ENCODE measurements at regions not wholly inside any gene's neighbourhood (a gene's known extent, or its start where the extent isn't known, plus 50 kb on each side); places are given as distances from the start of the nearest gene placed in this dataset.

- no peak overlapping the region for H3K4me2 ChIP-seq
- no peak overlapping the region for H3K4me3 Mint-ChIP-seq
- H3K36me3 ChIP-seq = no peaks in the 10 kb centered on the region
- H4K20me1 ChIP-seq (ENCODE audit: low read depth) = no peaks in the 10 kb centered on the region
- H3K4me3 ChIP-seq = no peak overlapping the region
- DNase-seq (ENCODE audit: low spot score) = no peak
- peaks cover 11% of the 10 kb centered on the region for H3K4me1 Mint-ChIP-seq
- H3F3A ChIP-seq (ENCODE audit: low read depth) = peaks cover 6% of the 10 kb centered on the region
- no peak overlapping the region for H3K9ac ChIP-seq
- no peaks in the 10 kb centered on the region for H3K9me3 ChIP-seq (ENCODE audit: low read depth)
- H3K36me3 Mint-ChIP-seq = peaks cover 2% of the 10 kb centered on the region
- TF ChIP-seq, protein P1, sequence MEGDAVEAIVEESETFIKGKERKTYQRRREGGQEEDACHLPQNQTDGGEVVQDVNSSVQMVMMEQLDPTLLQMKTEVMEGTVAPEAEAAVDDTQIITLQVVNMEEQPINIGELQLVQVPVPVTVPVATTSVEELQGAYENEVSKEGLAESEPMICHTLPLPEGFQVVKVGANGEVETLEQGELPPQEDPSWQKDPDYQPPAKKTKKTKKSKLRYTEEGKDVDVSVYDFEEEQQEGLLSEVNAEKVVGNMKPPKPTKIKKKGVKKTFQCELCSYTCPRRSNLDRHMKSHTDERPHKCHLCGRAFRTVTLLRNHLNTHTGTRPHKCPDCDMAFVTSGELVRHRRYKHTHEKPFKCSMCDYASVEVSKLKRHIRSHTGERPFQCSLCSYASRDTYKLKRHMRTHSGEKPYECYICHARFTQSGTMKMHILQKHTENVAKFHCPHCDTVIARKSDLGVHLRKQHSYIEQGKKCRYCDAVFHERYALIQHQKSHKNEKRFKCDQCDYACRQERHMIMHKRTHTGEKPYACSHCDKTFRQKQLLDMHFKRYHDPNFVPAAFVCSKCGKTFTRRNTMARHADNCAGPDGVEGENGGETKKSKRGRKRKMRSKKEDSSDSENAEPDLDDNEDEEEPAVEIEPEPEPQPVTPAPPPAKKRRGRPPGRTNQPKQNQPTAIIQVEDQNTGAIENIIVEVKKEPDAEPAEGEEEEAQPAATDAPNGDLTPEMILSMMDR (IDR thresholded peaks at IDR 0.05) = no peak
- TF ChIP-seq EZH2 (IDR thresholded peaks at IDR 0.05) = no peak
- peaks cover 3% of the 10 kb centered on the region for H3K9me3 Mint-ChIP-seq
- peak overlapping the region; percentile 57 for H3K27ac Mint-ChIP-seq
- H3K27me3 ChIP-seq = no peaks in the 10 kb centered on the region
- no peaks in the 10 kb centered on the region for H3K79me2 ChIP-seq (ENCODE audit: low read depth)
- peaks cover 3% of the 10 kb centered on the region for H3K4me1 ChIP-seq
- no peak overlapping the region for H3K27ac ChIP-seq
- peaks cover 2% of the 10 kb centered on the region for H3K27me3 Mint-ChIP-seq (ENCODE audit: insufficient read depth, low read depth)
- no peak overlapping the region for H2AFZ ChIP-seq (replicated peaks)
Measured at GRCh38 chr6:170461111-170461510, 92.0 kb downstream of the PSMB1 start.

DNA sequence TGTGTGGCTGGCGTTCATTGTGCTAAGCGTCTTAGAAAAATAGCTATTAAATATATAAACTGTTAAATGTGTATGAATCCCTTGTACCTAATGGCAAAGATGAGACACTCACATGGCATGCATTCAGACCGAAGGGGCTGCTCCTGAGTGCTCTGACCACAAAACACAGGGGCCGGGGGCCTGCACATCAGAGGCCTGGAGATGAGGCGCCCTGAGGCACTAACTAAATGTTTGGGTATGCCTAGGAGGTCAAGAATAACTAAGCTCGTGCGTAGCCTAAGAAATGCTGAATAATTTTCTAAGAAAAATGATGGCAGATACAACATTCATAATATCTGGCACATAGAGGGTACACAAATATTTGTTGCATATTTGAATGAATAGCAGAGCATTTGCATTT lies 92.5 kb downstream of the PSMB1 start:
- Mint-ChIP-seq H3K27ac (no peak overlapping the region), H3K36me3 (no peaks in the 10 kb centered on the region), H3K4me3 (no peak overlapping the region), H3K4me1 (peaks cover 11% of the 10 kb centered on the region), H3K27me3 (ENCODE audit: insufficient read depth, low read depth) (peaks cover 2% of the 10 kb centered on the region), H3K9me3 (no peaks in the 10 kb centered on the region)
- Histone ChIP-seq H3K9ac (no peak overlapping the region), H3K4me3 (no peak overlapping the region), H3K79me2 (ENCODE audit: low read depth) (no peaks in the 10 kb centered on the region), H3K27me3 (no peaks in the 10 kb centered on the region), H3K27ac (no peak overlapping the region), H3F3A (ENCODE audit: low read depth) (peaks cover 1% of the 10 kb centered on the region), H3K36me3 (no peaks in the 10 kb centered on the region), H3K4me1 (peaks cover 3% of the 10 kb centered on the region), H3K9me3 (ENCODE audit: low read depth) (no peaks in the 10 kb centered on the region), H3K4me2 (no peak overlapping the region), H4K20me1 (ENCODE audit: low read depth) (no peaks in the 10 kb centered on the region), H2AFZ (replicated peaks) (no peak overlapping the region)
- no peak for TF ChIP-seq EZH2phosphoT487 (IDR thresholded peaks at IDR 0.05)
- no peak for DNase-seq (ENCODE audit: low spot score)

DNA sequence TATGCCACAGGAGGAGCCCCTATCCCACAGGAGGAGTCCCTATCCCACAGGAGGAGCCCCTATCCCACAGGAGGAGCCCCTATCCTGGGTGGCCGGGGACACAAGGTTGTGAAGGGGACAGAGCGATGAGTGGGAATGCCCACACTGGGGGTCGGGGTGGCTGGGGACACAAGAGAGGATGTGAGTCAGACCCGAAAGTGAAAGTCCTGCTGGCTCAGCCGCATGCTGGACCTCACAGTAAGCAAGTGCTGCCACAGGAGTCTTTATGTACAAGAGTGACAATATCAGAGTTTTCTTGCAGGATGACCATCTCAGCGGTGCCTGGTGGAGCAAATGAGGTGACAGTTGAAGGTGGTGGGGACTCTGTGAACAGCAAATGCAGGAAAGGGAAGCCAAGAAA lies 93.7 kb downstream of the PSMB1 start:
- Mint-ChIP-seq H3K4me1 (peaks cover 14% of the 10 kb centered on the region), H3K27me3 (ENCODE audit: insufficient read depth, low read depth) (peaks cover 2% of the 10 kb centered on the region), H3K4me3 (no peak overlapping the region), H3K36me3 (no peaks in the 10 kb centered on the region), H3K27ac (peak overlapping the region; percentile 23), H3K9me3 (no peaks in the 10 kb centered on the region)
- Histone ChIP-seq H3K27me3 (no peaks in the 10 kb centered on the region), H3K27ac (no peak overlapping the region), H3K4me3 (no peak overlapping the region), H3K79me2 (ENCODE audit: low read depth) (no peaks in the 10 kb centered on the region), H3K9ac (no peak overlapping the region), H3K4me2 (no peak overlapping the region), H3K36me3 (no peaks in the 10 kb centered on the region), H4K20me1 (ENCODE audit: low read depth) (no peaks in the 10 kb centered on the region), H2AFZ (replicated peaks) (no peak overlapping the region), H3K9me3 (ENCODE audit: low read depth) (no peaks in the 10 kb centered on the region), H3K4me1 (peaks cover 3% of the 10 kb centered on the region), H3F3A (ENCODE audit: low read depth) (no peaks in the 10 kb centered on the region)
- DNase-seq (ENCODE audit: low spot score) = no peak
- TF ChIP-seq, protein P1 (IDR thresholded peaks at IDR 0.05) = no peak
- no peak for TF ChIP-seq EZH2 (IDR thresholded peaks at IDR 0.05)
- no peak for TF ChIP-seq EZH2phosphoT487 (IDR thresholded peaks at IDR 0.05)

DNA sequence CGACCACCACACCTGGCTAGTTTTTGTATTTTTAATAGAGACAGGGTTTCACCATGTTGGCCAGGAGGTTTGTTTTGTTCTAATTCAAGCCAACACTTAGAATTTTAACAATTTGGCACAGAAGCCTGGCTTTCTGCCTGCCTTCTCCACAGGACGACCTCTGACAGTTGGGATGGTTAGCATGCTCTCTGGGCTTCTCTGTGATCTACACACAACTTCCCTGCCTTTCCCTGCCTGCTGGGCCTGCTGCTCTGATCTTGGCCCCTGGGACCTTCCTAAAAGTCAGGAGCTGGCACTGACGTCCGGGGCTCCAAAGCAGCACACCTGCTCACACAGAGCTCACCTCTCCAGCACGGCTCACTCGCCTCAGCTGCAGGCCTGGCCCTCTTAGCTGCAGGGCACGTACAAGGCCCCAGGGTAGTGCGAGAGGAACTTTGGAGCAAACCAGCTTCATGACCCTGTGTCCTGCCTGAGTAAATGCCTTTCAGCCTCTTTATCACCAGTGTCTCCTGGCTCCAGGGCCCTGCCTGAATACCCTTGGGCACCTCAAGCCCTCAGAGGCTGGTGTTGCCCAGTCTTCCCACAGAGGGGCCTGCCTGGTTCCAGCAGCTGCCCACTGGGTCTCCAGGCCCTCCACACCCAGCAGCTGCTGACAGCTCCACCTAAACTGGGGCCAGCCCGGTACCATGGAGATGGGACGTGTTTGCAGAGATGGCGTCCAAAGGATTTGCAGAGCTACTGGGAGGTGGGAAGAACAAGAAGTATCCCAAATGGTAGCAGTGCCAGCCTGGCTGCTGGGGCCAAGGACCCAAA lies 96.0 kb downstream of the PSMB1 start:
- Histone ChIP-seq H2AFZ (replicated peaks) (no peak overlapping the region), H4K20me1 (ENCODE audit: low read depth) (no peaks in the 10 kb centered on the region), H3K4me3 (no peak overlapping the region), H3K9me3 (ENCODE audit: low read depth) (no peaks in the 10 kb centered on the region), H3K9ac (no peak overlapping the region), H3K27ac (no peak overlapping the region), H3K4me2 (no peak overlapping the region), H3K79me2 (ENCODE audit: low read depth) (no peaks in the 10 kb centered on the region), H3K36me3 (no peaks in the 10 kb centered on the region), H3K4me1 (peaks cover 6% of the 10 kb centered on the region), H3K27me3 (no peaks in the 10 kb centered on the region), H3F3A (ENCODE audit: low read depth) (no peaks in the 10 kb centered on the region)
- Mint-ChIP-seq H3K36me3 (no peaks in the 10 kb centered on the region), H3K4me3 (no peak overlapping the region), H3K27ac (peak overlapping the region; percentile 14), H3K27me3 (ENCODE audit: insufficient read depth, low read depth) (peaks cover 2% of the 10 kb centered on the region), H3K9me3 (no peaks in the 10 kb centered on the region), H3K4me1 (peaks cover 27% of the 10 kb centered on the region)
- TF ChIP-seq, protein P1 (IDR thresholded peaks at IDR 0.05) = no peak
- no peak for TF ChIP-seq EZH2 (IDR thresholded peaks at IDR 0.05)
- no peak for DNase-seq (ENCODE audit: low spot score)

All from neural progenitor cell (in vitro differentiated cells).